ENCODE measurements at regions not wholly inside any gene's neighbourhood (a gene's known extent, or its start where the extent isn't known, plus 50 kb on each side); places are given as distances from the start of the nearest gene placed in this dataset.

DNA sequence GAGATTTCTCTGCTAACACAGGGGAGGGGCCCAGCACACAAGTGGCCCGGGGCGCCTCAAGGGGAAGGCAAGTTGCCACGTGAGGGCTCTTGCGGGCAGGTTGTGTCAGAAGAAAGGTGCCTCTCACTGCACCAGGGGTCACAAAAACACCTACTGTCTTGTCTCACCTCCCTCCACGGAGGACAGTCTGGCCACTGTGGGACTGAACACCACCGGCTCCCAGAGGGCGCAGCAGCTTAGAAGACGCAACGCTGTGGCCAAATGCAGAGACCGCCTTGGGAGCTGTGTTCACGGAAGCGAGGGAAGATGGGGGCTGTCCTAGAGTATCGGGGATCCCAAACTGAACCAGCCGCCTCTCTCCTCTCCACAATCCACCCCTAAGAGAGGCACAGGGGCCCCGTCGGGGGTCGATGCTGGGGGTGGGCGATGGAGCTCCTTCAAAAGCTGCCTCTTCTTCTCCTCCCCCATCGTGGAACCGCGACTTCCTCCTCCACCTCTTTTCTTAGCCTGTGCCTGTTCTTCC lies 177.5 kb downstream of the FOXO1 start:
- TF ChIP-seq, protein P1, sequence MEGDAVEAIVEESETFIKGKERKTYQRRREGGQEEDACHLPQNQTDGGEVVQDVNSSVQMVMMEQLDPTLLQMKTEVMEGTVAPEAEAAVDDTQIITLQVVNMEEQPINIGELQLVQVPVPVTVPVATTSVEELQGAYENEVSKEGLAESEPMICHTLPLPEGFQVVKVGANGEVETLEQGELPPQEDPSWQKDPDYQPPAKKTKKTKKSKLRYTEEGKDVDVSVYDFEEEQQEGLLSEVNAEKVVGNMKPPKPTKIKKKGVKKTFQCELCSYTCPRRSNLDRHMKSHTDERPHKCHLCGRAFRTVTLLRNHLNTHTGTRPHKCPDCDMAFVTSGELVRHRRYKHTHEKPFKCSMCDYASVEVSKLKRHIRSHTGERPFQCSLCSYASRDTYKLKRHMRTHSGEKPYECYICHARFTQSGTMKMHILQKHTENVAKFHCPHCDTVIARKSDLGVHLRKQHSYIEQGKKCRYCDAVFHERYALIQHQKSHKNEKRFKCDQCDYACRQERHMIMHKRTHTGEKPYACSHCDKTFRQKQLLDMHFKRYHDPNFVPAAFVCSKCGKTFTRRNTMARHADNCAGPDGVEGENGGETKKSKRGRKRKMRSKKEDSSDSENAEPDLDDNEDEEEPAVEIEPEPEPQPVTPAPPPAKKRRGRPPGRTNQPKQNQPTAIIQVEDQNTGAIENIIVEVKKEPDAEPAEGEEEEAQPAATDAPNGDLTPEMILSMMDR (conservative IDR thresholded peaks at IDR 0.05; ENCODE audit: low read length) = no peak
- no peak for TF ChIP-seq EZH2phosphoT487 (IDR thresholded peaks at IDR 0.05; ENCODE audit: borderline replicate concordance, low read depth, low read length)
